GM21390 (cell line): ENCODE measurements at regions not wholly inside any gene's neighbourhood (a gene's known extent, or its start where the extent isn't known, plus 50 kb on each side); places are given as distances from the start of the nearest gene placed in this dataset.
"Not testable (repeated sequence)": the region's sequence is repeated elsewhere in the genome, so short reads cannot be mapped to it uniquely, and the experiment has no call there.

Experiments used
- ATAC-seq: cut with Tn5 transposase; IDR thresholded peaks from one replicate; pipeline ENCODE4 v1.9.1; 2021; ENCODE audit not compliant: unreplicated experiment

GRCh38 chr2:37569131-37569823, 102.2 kb downstream of the CDC42EP3 start:
- no peak for ATAC-seq

GRCh38 chr2:37569986-37570679, 101.3 kb downstream of the CDC42EP3 start:
- no peak for ATAC-seq

GRCh38 chr2:37570773-37571586, 100.5 kb downstream of the CDC42EP3 start:
- peak; percentile 84 for ATAC-seq

- ATAC-seq, result no peak
These were observed 99.8 kb downstream of the CDC42EP3 start for GRCh38 chr2:37571587-37572136.

GRCh38 chr2:37573451-37574388, 97.7 kb downstream of the CDC42EP3 start:
- ATAC-seq, result peak; percentile 47

- ATAC-seq, result no peak
These were observed 95.7 kb downstream of the CDC42EP3 start for GRCh38 chr2:37575780-37576179.

- ATAC-seq, result not testable (repeated sequence)
These were observed 95.2 kb downstream of the CDC42EP3 start for GRCh38 chr2:37576194-37576593.

GRCh38 chr2:37576831-37577230, 94.6 kb downstream of the CDC42EP3 start:
- no peak for ATAC-seq

GRCh38 chr2:37579192-37579713, 92.2 kb downstream of the CDC42EP3 start:
- ATAC-seq, result no peak

- ATAC-seq, result not testable (repeated sequence)
These were observed 91.5 kb downstream of the CDC42EP3 start for GRCh38 chr2:37579949-37580348.

GRCh38 chr2:37581433-37581832, 90.0 kb downstream of the CDC42EP3 start:
- no peak for ATAC-seq

- ATAC-seq, result no peak
These were observed 88.8 kb downstream of the CDC42EP3 start for GRCh38 chr2:37582481-37583220.

GRCh38 chr2:37583402-37583801, 88.0 kb downstream of the CDC42EP3 start:
- ATAC-seq, result no peak

- ATAC-seq, result no peak
These were observed 87.6 kb downstream of the CDC42EP3 start for GRCh38 chr2:37583867-37584266.

- peak; percentile 35 for ATAC-seq
These were observed 86.0 kb downstream of the CDC42EP3 start for GRCh38 chr2:37585295-37585908.

GRCh38 chr2:37585982-37586621, 85.3 kb downstream of the CDC42EP3 start:
- ATAC-seq, result peak; percentile 43

- ATAC-seq, result no peak
These were observed 84.7 kb downstream of the CDC42EP3 start for GRCh38 chr2:37586663-37587317.

GRCh38 chr2:37587817-37588216, 83.6 kb downstream of the CDC42EP3 start:
- ATAC-seq, result no peak
